Duodenal mucosa (tissue), 2 donors: ENCODE measurements at regions not wholly inside any gene's neighbourhood (a gene's known extent, or its start where the extent isn't known, plus 50 kb on each side); places are given as distances from the start of the nearest gene placed in this dataset.

ENCODE experiments used
- H3K27ac ChIP-seq: one replicate; pipeline ENCODE4 v1.7.0; 2013; ENCODE audit warnings: low read depth, low read length
- H3K27me3 ChIP-seq, 2 donors: one replicate each; pipeline ENCODE4 v1.7.0; 2013; ENCODE audit warnings: low read length in 2 of 2, control low read depth in 1 of 2; ENCODE audit not compliant: insufficient read depth in 2 of 2, control insufficient read depth in 1 of 2
- H3K36me3 ChIP-seq, 2 donors: one replicate each; pipeline ENCODE4 v1.7.0; 2013; ENCODE audit warnings: low read length in 2 of 2, control low read depth in 1 of 2; ENCODE audit not compliant: insufficient read depth in 2 of 2, control insufficient read depth in 1 of 2
- H3K4me1 ChIP-seq, 2 donors: one replicate each; pipeline ENCODE4 v1.7.0; 2013; ENCODE audit warnings: low read length in 2 of 2, control low read depth in 1 of 2; ENCODE audit not compliant: insufficient read depth in 2 of 2, control insufficient read depth in 1 of 2
- H3K4me3 ChIP-seq, 2 donors: one replicate each; pipeline ENCODE4 v1.7.0; 2013; ENCODE audit warnings: low read length in 2 of 2, low read depth in 1 of 2
- H3K9ac ChIP-seq, 2 donors: one replicate each; pipeline ENCODE4 v1.7.0; 2013; ENCODE audit warnings: low read length in 2 of 2, low read depth in 1 of 2
- H3K9me3 ChIP-seq, 2 donors: one replicate each; pipeline ENCODE4 v1.7.0; 2013; ENCODE audit warnings: low read length in 2 of 2, control low read depth in 1 of 2; ENCODE audit not compliant: control insufficient read depth in 1 of 2

DNA sequence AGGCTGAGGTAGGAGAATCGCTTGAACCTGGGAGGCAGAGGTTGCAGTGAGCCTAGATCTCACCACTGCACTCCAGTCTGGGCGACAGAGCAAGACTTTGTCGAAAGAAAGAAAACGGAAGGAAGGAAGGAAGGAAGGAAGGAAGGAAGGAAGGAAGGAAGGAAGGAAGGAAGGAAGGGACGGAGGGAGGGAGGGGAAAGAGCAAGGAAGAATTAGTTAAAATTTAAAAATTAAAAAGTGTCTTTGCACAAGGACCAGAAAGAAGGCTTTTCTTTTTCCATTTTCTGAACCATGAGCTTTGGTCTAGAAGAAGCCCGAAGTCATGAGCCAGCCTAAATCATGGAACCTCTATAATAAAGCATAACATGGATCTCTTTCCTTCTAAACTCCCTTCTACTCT is 138.2 kb upstream of the DNAJC10 start:
- Histone ChIP-seq H3K9ac (no peak overlapping the region), H3K27ac (no peak overlapping the region), H3K36me3 (no peaks in the 10 kb centered on the region), H3K9me3 (no peaks in the 10 kb centered on the region), H3K4me3 (no peak overlapping the region), H3K27me3 (no peaks in the 10 kb centered on the region), H3K4me1 (no peaks in the 10 kb centered on the region)

DNA sequence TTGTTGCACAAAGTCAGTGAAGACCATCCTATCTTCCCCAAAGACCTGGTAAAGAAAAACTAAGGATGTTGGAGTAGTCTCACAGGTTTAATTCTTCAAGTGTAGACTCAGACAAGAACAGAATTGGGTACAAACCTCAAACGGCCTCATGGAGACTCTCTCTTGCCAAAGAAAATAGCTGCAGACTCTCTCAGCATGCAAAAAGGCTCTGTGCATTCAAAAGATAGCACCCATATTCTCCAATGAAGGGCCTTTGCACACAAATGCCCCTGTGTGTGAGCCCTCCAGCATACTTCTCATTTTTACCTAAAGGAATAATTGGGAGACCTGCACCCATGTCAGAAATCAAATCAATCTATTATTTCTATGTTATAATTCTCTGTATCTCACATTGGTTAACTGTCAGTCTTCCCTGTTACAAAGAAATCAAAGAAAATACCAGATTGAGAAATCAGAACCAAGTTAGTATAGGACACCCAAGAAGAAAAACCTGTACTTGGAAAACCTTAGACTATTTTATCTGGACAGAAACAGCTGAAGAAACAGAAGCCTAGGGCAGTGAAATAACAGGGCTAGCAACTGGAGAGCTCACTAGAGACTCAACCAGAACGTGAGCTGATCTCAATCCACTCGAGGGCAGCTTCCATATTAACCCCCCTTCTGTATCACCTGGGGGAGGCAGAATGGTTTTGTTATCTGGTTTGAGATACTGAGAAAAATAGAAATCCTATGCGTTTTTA is 134.7 kb upstream of the DNAJC10 start:
- Histone ChIP-seq H3K9me3 (no peaks in the 10 kb centered on the region), H3K36me3 (no peaks in the 10 kb centered on the region), H3K27me3 (no peaks in the 10 kb centered on the region), H3K9ac (no peak overlapping the region), H3K4me1 (no peaks in the 10 kb centered on the region), H3K4me3 (no peak overlapping the region), H3K27ac (no peak overlapping the region)

- Histone ChIP-seq H3K4me1 (no peaks in the 10 kb centered on the region), H3K27ac (no peak overlapping the region), H3K9ac (no peak overlapping the region), H3K36me3 (no peaks in the 10 kb centered on the region), H3K27me3 (no peaks in the 10 kb centered on the region), H3K4me3 (no peak overlapping the region), H3K9me3 (no peaks in the 10 kb centered on the region)
These were observed 131.6 kb upstream of the DNAJC10 start for GRCh38 chr2:182584462-182584861.

GRCh38 chr2:182585001-182585400 is 131.1 kb upstream of the DNAJC10 start:
- Histone ChIP-seq H3K27me3 (no peaks in the 10 kb centered on the region), H3K27ac (no peak overlapping the region), H3K4me3 (no peak overlapping the region), H3K9ac (no peak overlapping the region), H3K9me3 (no peaks in the 10 kb centered on the region), H3K36me3 (no peaks in the 10 kb centered on the region), H3K4me1 (no peaks in the 10 kb centered on the region)

GRCh38 chr2:182585430-182585829 is 130.6 kb upstream of the DNAJC10 start:
- Histone ChIP-seq H3K9me3 (no peaks in the 10 kb centered on the region), H3K27me3 (no peaks in the 10 kb centered on the region), H3K4me3 (no peak overlapping the region), H3K4me1 (no peaks in the 10 kb centered on the region), H3K9ac (no peak overlapping the region), H3K27ac (no peak overlapping the region), H3K36me3 (no peaks in the 10 kb centered on the region)

- no peak overlapping the region for H3K4me3 ChIP-seq
- H3K36me3 ChIP-seq = no peaks in the 10 kb centered on the region
- no peaks in the 10 kb centered on the region for H3K27me3 ChIP-seq
- H3K9ac ChIP-seq = no peak overlapping the region
- no peaks in the 10 kb centered on the region for H3K4me1 ChIP-seq
- no peak overlapping the region for H3K27ac ChIP-seq
- no peaks in the 10 kb centered on the region for H3K9me3 ChIP-seq
These were observed 129.6 kb upstream of the DNAJC10 start for GRCh38 chr2:182586426-182586825.

DNA sequence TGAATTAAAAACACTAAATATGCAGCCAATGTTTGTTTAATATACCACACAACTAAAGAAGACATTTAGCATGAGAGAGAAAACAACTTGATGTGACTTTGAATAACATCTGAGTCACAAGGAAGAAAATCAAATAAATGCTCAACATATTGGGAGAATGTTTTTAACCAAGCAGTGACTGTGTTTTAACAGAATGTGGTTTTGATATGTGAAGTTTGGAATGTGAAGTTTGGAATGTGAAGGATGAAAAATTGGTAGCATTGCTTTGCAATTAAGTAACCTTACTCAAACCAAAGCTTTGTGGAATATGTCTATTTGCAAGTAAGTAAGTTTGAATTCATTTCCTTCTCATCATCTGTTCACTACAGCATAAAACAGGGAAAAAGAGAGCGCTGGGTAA is 128.2 kb upstream of the DNAJC10 start:
- H3K27ac ChIP-seq = no peak overlapping the region
- H3K36me3 ChIP-seq = no peaks in the 10 kb centered on the region
- no peak overlapping the region for H3K9ac ChIP-seq
- H3K9me3 ChIP-seq = no peaks in the 10 kb centered on the region
- no peak overlapping the region for H3K4me3 ChIP-seq
- H3K4me1 ChIP-seq = no peaks in the 10 kb centered on the region
- H3K27me3 ChIP-seq = no peaks in the 10 kb centered on the region

DNA sequence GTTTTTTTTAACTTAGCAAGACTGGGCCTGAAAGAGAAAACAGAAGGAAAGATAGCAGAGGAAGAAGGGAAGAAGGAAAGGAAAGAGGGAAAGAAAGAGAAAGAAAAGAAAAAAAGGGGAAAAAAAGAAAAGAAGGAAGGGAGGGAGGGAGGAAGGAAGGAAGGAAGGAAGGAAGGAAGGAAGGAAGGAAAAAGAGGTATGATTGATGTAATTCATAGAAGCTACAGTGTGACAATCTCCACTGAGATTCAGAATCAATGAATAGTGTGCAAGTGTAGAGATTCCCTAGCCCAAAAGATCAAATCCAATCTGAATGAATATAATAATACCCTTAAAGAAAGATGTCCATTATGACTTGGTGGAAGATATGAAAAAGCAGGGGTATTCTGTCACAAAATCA is 126.9 kb upstream of the DNAJC10 start:
- Histone ChIP-seq H3K4me3 (no peak overlapping the region), H3K4me1 (no peaks in the 10 kb centered on the region), H3K9ac (no peak overlapping the region), H3K36me3 (no peaks in the 10 kb centered on the region), H3K9me3 (no peaks in the 10 kb centered on the region), H3K27ac (no peak overlapping the region), H3K27me3 (no peaks in the 10 kb centered on the region)

GRCh38 chr2:182591774-182592173 is 124.3 kb upstream of the DNAJC10 start:
- H3K4me1 ChIP-seq = no peaks in the 10 kb centered on the region
- no peak overlapping the region for H3K9ac ChIP-seq
- no peaks in the 10 kb centered on the region for H3K36me3 ChIP-seq
- H3K27me3 ChIP-seq = no peaks in the 10 kb centered on the region
- H3K9me3 ChIP-seq = no peaks in the 10 kb centered on the region
- H3K27ac ChIP-seq = no peak overlapping the region
- no peak overlapping the region for H3K4me3 ChIP-seq

- Histone ChIP-seq H3K36me3 (no peaks in the 10 kb centered on the region), H3K9me3 (no peaks in the 10 kb centered on the region), H3K9ac (no peak overlapping the region), H3K4me3 (no peak overlapping the region), H3K4me1 (no peaks in the 10 kb centered on the region), H3K27me3 (no peaks in the 10 kb centered on the region), H3K27ac (no peak overlapping the region)
These were observed 123.2 kb upstream of the DNAJC10 start for GRCh38 chr2:182592691-182593393.
